ENCODE measurements at regions not wholly inside any gene's neighbourhood (a gene's known extent, or its start where the extent isn't known, plus 50 kb on each side); places are given as distances from the start of the nearest gene placed in this dataset.

DNA sequence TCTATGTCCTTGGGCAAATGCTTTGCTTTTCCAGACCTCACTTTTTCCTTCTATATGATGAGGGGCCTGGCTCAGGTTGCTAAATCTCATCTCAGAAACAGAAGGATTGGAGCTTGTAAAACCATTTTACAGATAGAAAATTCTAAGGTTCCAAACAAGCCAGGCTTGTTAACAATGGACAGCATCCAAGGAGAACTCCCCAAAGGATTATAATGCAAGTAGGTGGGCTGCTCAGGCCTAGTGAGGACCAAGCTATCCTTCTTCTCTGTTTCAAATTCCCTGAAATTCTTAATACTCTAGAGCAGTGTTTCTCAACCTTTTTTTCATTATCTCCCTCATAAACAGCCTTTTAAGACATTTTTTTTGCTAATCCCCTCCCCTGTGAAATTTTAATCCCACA, 269.8 kb downstream of the TMEM38B start (continued):
- TF ChIP-seq, protein P1, sequence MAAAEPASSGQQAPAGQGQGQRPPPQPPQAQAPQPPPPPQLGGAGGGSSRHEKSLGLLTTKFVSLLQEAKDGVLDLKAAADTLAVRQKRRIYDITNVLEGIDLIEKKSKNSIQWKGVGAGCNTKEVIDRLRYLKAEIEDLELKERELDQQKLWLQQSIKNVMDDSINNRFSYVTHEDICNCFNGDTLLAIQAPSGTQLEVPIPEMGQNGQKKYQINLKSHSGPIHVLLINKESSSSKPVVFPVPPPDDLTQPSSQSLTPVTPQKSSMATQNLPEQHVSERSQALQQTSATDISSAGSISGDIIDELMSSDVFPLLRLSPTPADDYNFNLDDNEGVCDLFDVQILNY (CRISPR knock-in tag; IDR thresholded peaks at IDR 0.05) = no peak
- no peak for TF ChIP-seq CBFB (CRISPR knock-in tag; IDR thresholded peaks at IDR 0.05; ENCODE audit: low read depth)
- no peak for TF ChIP-seq ZNF416 (CRISPR knock-in tag; IDR thresholded peaks at IDR 0.05)
- no peak for TF ChIP-seq ZNF219 (CRISPR knock-in tag; IDR thresholded peaks at IDR 0.05; ENCODE audit: borderline replicate concordance)
- TF ChIP-seq NFE2L1 (CRISPR knock-in tag; IDR thresholded peaks at IDR 0.05) = no peak
- no peak for TF ChIP-seq JAZF1 (CRISPR knock-in tag; IDR thresholded peaks at IDR 0.05)

- Mint-ChIP-seq H3K27ac (no peak overlapping the region), H3K27me3 (ENCODE audit: low read depth) (peaks cover 11% of the 10 kb centered on the region), H3K36me3 (no peaks in the 10 kb centered on the region), H3K4me3 (no peak overlapping the region), H3K9me3 (no peaks in the 10 kb centered on the region), H3K4me1 (peaks cover 40% of the 10 kb centered on the region)
- TF ChIP-seq, protein P2, sequence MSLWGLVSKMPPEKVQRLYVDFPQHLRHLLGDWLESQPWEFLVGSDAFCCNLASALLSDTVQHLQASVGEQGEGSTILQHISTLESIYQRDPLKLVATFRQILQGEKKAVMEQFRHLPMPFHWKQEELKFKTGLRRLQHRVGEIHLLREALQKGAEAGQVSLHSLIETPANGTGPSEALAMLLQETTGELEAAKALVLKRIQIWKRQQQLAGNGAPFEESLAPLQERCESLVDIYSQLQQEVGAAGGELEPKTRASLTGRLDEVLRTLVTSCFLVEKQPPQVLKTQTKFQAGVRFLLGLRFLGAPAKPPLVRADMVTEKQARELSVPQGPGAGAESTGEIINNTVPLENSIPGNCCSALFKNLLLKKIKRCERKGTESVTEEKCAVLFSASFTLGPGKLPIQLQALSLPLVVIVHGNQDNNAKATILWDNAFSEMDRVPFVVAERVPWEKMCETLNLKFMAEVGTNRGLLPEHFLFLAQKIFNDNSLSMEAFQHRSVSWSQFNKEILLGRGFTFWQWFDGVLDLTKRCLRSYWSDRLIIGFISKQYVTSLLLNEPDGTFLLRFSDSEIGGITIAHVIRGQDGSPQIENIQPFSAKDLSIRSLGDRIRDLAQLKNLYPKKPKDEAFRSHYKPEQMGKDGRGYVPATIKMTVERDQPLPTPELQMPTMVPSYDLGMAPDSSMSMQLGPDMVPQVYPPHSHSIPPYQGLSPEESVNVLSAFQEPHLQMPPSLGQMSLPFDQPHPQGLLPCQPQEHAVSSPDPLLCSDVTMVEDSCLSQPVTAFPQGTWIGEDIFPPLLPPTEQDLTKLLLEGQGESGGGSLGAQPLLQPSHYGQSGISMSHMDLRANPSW (CRISPR knock-in tag; conservative IDR thresholded peaks at IDR 0.05; ENCODE audit: low read depth) = no peak
- TF ChIP-seq, protein P3, sequence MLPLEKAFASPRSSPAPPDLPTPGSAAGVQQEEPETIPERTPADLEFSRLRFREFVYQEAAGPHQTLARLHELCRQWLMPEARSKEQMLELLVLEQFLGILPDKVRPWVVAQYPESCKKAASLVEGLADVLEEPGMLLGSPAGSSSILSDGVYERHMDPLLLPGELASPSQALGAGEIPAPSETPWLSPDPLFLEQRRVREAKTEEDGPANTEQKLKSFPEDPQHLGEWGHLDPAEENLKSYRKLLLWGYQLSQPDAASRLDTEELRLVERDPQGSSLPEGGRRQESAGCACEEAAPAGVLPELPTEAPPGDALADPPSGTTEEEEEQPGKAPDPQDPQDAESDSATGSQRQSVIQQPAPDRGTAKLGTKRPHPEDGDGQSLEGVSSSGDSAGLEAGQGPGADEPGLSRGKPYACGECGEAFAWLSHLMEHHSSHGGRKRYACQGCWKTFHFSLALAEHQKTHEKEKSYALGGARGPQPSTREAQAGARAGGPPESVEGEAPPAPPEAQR (CRISPR knock-in tag; IDR thresholded peaks at IDR 0.05) = no peak
- TF ChIP-seq OVOL2 (CRISPR knock-in tag; IDR thresholded peaks at IDR 0.05; ENCODE audit: borderline replicate concordance) (no peak), NFE2L1 (CRISPR knock-in tag; IDR thresholded peaks at IDR 0.05) (no peak), ATF2 (CRISPR knock-in tag; IDR thresholded peaks at IDR 0.05; ENCODE audit: borderline replicate concordance, low read depth) (no peak)
- TF ChIP-seq, protein P4, sequence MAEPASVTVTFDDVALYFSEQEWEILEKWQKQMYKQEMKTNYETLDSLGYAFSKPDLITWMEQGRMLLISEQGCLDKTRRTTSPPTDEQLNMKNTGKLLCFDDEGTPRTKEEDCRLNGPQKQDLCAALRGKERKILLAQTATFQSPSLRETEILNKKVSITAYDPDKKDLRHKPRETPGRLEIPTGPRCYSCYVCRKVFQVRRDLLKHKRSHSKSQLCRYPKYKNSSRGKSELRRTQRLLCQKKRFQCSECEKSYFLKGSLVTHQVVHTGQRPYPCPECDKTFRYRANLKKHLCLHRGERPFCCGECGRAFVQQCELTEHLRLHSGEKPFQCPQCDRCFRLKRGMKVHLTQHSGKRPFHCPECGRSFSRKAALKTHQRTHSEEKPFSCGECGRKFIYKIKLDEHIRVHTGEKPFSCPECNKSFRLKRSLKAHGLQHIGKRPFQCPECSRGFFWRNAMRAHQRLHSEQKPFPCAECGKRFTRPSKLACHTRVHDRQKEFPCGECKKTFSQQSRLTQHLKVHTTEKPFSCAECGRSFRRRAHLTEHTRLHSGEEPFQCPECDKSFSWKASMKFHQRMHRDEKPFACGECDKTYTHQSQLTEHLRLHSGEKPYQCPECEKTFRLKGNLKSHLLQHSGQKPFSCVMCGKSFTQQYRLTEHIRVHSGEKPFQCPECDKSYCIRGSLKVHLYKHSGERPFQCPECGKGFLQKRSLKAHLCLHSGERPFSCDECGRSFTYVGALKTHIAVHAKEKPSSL (CRISPR knock-in tag; conservative IDR thresholded peaks at IDR 0.05) = no peak
- DNase-seq (ENCODE audit: low spot score) = no peak
- ATAC-seq = no peak
- CTCF ChIA-PET = no interaction called here
- POLR2A ChIA-PET = no interaction called here
Observed at GRCh38 chr9:105966834-105967233, 272.5 kb downstream of the TMEM38B start.

DNA sequence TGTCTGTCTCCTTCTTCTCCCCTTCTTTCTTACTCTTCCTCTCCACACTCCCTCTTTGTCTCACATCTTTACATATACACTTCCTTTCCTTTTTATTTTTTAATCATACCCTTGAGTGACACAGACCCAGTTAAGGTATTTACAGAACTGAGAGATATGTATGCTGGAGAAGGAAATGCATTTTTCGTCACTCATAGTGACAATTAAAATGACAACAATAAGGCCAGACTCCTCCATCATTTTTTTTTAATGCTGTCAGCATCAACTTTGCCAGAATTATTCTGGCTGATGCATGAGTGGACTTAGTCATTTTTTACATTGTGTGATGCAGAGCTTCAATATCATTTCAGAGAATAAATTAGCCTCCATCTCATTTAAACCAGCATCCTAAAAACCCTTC, 272.9 kb downstream of the TMEM38B start:
- H3K4me1 Mint-ChIP-seq = peaks cover 40% of the 10 kb centered on the region

More for the DNA sequence above, 272.9 kb downstream of the TMEM38B start:
- H3K36me3 Mint-ChIP-seq = no peaks in the 10 kb centered on the region
- ChIA-PET CTCF (no interaction called here), POLR2A (no interaction called here)
- TF ChIP-seq ZMAT4 (CRISPR knock-in tag; IDR thresholded peaks at IDR 0.05) = no peak
- no peak for TF ChIP-seq MAX (CRISPR knock-in tag; IDR thresholded peaks at IDR 0.05)
- DNase-seq (ENCODE audit: low spot score) (no peak), ATAC-seq (no peak)
- H3K4me3 Mint-ChIP-seq = no peak overlapping the region
- no peaks in the 10 kb centered on the region for H3K9me3 Mint-ChIP-seq
- no peak overlapping the region for H3K27ac Mint-ChIP-seq
- peaks cover 15% of the 10 kb centered on the region for H3K27me3 Mint-ChIP-seq (ENCODE audit: low read depth)

Measured in WTC11 (cell line).